ENCODE measurements at regions not wholly inside any gene's neighbourhood (a gene's known extent, or its start where the extent isn't known, plus 50 kb on each side); places are given as distances from the start of the nearest gene placed in this dataset.
"Not testable (repeated sequence)": the region's sequence is repeated elsewhere in the genome, so short reads cannot be mapped to it uniquely, and the experiment has no call there.

DNA sequence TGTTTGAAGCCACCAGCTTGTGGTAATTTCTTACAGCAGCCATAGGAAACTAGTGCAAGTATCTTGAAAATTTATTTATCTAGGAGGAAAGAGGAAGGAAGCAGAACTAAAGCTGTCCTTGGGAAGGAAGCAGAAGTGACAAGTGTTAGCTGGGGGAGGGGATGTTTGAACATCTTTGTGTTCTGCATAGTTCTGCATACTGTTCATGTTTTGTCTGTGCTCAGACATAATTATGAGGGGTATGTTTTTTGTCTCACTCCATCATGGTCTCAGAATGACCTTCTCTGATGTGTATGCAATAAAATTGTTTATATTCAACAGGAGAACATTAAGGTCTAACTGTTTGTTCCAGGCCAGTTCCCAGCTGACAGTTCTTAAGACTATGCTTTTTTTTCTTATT is 606.5 kb downstream of the GALC start:
- TF ChIP-seq, protein P1, sequence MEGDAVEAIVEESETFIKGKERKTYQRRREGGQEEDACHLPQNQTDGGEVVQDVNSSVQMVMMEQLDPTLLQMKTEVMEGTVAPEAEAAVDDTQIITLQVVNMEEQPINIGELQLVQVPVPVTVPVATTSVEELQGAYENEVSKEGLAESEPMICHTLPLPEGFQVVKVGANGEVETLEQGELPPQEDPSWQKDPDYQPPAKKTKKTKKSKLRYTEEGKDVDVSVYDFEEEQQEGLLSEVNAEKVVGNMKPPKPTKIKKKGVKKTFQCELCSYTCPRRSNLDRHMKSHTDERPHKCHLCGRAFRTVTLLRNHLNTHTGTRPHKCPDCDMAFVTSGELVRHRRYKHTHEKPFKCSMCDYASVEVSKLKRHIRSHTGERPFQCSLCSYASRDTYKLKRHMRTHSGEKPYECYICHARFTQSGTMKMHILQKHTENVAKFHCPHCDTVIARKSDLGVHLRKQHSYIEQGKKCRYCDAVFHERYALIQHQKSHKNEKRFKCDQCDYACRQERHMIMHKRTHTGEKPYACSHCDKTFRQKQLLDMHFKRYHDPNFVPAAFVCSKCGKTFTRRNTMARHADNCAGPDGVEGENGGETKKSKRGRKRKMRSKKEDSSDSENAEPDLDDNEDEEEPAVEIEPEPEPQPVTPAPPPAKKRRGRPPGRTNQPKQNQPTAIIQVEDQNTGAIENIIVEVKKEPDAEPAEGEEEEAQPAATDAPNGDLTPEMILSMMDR (IDR thresholded peaks at IDR 0.05; ENCODE audit: low read length), result no peak
- no peak for TF ChIP-seq EZH2 (optimal IDR thresholded peaks at IDR 0.05; ENCODE audit: low read depth, low read length)
- no peak for TF ChIP-seq EZH2phosphoT487 (IDR thresholded peaks at IDR 0.05; ENCODE audit: low read length)
- H3K9me2 ChIP-seq (replicated peaks; ENCODE audit: insufficient read depth, low read length), result no peaks in the 10 kb centered on the region
- H3K27ac ChIP-seq (ENCODE audit: low read length), result no peak overlapping the region
- no peaks in the 10 kb centered on the region for H4K20me1 ChIP-seq (ENCODE audit: insufficient read depth, low read length)
- no peak overlapping the region for H3K4me2 ChIP-seq (ENCODE audit: low read depth, low read length)
- no peak overlapping the region for H3K4me3 ChIP-seq (ENCODE audit: low read length)
- H3K9me3 ChIP-seq (replicated peaks; ENCODE audit: insufficient read depth, low read length), result no peaks in the 10 kb centered on the region
- H3K36me3 ChIP-seq (replicated peaks; ENCODE audit: insufficient read depth, low read length), result no peaks in the 10 kb centered on the region
- H3F3A ChIP-seq (ENCODE audit: insufficient read depth, low read length), result no peaks in the 10 kb centered on the region
- no peaks in the 10 kb centered on the region for H3K79me2 ChIP-seq (ENCODE audit: low read length)
- DNase-seq, result no peak
- no peaks in the 10 kb centered on the region for H3K27me3 ChIP-seq (replicated peaks; ENCODE audit: insufficient read depth, low read length)
- H2AFZ ChIP-seq (ENCODE audit: low read length), result no peak overlapping the region
- no peaks in the 10 kb centered on the region for H3K4me1 ChIP-seq (ENCODE audit: low read length)
- no peak overlapping the region for H3K9ac ChIP-seq (ENCODE audit: low read length)

DNA sequence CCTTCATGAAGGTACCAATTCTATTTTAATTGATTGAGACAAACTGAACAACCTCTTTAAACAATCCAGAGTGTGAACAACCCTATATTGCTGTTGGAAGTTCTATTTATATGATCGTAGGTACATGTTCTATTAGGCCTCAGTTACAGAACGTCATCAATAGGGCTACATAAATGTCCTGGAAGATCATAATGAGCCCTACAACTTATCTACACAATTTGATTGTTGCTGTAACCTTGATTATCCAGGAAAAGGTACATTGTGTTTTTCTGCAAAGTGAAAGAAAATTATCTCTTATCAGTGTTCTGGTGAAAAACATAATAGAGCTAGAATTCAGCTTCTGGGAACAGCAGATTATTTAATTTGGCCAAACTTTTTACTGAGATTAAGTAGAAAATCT is 612.9 kb downstream of the GALC start:
- H3K4me2 ChIP-seq (ENCODE audit: low read depth, low read length), result no peak overlapping the region
- TF ChIP-seq EZH2 (optimal IDR thresholded peaks at IDR 0.05; ENCODE audit: low read depth, low read length), result no peak
- TF ChIP-seq EZH2phosphoT487 (IDR thresholded peaks at IDR 0.05; ENCODE audit: low read length), result no peak
- TF ChIP-seq, protein P1 (IDR thresholded peaks at IDR 0.05; ENCODE audit: low read length), result no peak
- H3K4me3 ChIP-seq (ENCODE audit: low read length), result no peak overlapping the region
- no peaks in the 10 kb centered on the region for H4K20me1 ChIP-seq (ENCODE audit: insufficient read depth, low read length)
- no peak overlapping the region for H3K27ac ChIP-seq (ENCODE audit: low read length)
- H3F3A ChIP-seq (ENCODE audit: insufficient read depth, low read length), result no peaks in the 10 kb centered on the region
- no peaks in the 10 kb centered on the region for H3K79me2 ChIP-seq (ENCODE audit: low read length)
- no peak overlapping the region for H3K9ac ChIP-seq (ENCODE audit: low read length)
- no peak overlapping the region for H2AFZ ChIP-seq (ENCODE audit: low read length)
- DNase-seq, result no peak
- H3K4me1 ChIP-seq (ENCODE audit: low read length), result no peaks in the 10 kb centered on the region
- H3K9me2 ChIP-seq (replicated peaks; ENCODE audit: insufficient read depth, low read length), result no peaks in the 10 kb centered on the region
- H3K27me3 ChIP-seq (replicated peaks; ENCODE audit: insufficient read depth, low read length), result no peaks in the 10 kb centered on the region
- H3K36me3 ChIP-seq (replicated peaks; ENCODE audit: insufficient read depth, low read length), result no peaks in the 10 kb centered on the region
- H3K9me3 ChIP-seq (replicated peaks; ENCODE audit: insufficient read depth, low read length), result no peaks in the 10 kb centered on the region

DNA sequence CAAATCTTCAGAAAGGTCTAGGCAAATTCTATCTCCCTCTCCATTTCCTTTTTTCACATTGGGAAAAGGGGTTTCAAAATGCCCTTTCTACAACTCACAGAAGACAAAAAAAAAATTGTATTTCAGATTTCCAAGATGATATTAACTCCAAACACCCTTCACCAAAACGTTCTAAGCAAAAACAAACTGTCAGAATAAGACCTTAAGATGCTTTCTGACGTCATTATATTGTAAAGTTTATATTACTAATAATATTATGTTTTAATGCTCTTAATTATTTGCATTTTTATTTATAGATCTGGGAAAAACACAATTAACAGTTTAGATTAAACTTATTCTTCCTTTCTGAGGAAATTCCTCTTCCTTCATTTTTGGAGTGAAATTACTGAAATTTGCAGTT is 624.2 kb downstream of the GALC start:
- H2AFZ ChIP-seq (ENCODE audit: low read length), result no peak overlapping the region
- no peak overlapping the region for H3K4me2 ChIP-seq (ENCODE audit: low read depth, low read length)
- H4K20me1 ChIP-seq (ENCODE audit: insufficient read depth, low read length), result no peaks in the 10 kb centered on the region
- H3K9me2 ChIP-seq (replicated peaks; ENCODE audit: insufficient read depth, low read length), result no peaks in the 10 kb centered on the region
- no peaks in the 10 kb centered on the region for H3K36me3 ChIP-seq (replicated peaks; ENCODE audit: insufficient read depth, low read length)
- no peak overlapping the region for H3K27ac ChIP-seq (ENCODE audit: low read length)
- no peaks in the 10 kb centered on the region for H3K9me3 ChIP-seq (replicated peaks; ENCODE audit: insufficient read depth, low read length)
- TF ChIP-seq EZH2phosphoT487 (IDR thresholded peaks at IDR 0.05; ENCODE audit: low read length), result no peak
- TF ChIP-seq, protein P1 (IDR thresholded peaks at IDR 0.05; ENCODE audit: low read length), result no peak
- no peak for TF ChIP-seq EZH2 (optimal IDR thresholded peaks at IDR 0.05; ENCODE audit: low read depth, low read length)
- H3K4me1 ChIP-seq (ENCODE audit: low read length), result no peaks in the 10 kb centered on the region
- H3K79me2 ChIP-seq (ENCODE audit: low read length), result no peaks in the 10 kb centered on the region
- no peaks in the 10 kb centered on the region for H3K27me3 ChIP-seq (replicated peaks; ENCODE audit: insufficient read depth, low read length)
- no peak overlapping the region for H3K9ac ChIP-seq (ENCODE audit: low read length)
- no peaks in the 10 kb centered on the region for H3F3A ChIP-seq (ENCODE audit: insufficient read depth, low read length)
- no peak overlapping the region for H3K4me3 ChIP-seq (ENCODE audit: low read length)
- no peak for DNase-seq

DNA sequence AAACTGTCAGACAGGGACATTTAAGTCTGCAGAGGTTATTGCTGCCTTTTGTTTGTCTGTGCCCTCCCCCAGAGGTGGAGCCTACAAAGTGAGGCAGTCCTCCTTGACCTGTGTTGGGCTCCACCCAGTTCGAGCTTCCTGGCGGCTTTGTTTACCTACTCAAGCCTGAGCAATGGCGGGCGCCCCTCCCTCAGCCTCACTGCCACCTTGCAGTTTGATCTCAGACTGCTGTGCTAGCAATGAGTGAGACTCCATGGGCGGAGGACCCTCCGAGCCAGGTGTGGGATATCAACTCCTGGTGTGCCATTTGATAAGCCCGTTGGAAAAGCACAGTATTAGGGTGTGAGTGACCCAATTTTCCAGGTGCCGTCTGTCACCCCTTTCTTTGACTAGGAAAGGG is 632.7 kb downstream of the GALC start:
- not testable (repeated sequence) for H3K79me2 ChIP-seq (ENCODE audit: low read length)

More for the DNA sequence above, 632.7 kb downstream of the GALC start:
- not testable (repeated sequence) for H3K9ac ChIP-seq (ENCODE audit: low read length); H2AFZ ChIP-seq (ENCODE audit: low read length); DNase-seq; H3K4me3 ChIP-seq (ENCODE audit: low read length); H3K4me1 ChIP-seq (ENCODE audit: low read length); H3K36me3 ChIP-seq (replicated peaks; ENCODE audit: insufficient read depth, low read length); H3K4me2 ChIP-seq (ENCODE audit: low read depth, low read length); H3K27me3 ChIP-seq (replicated peaks; ENCODE audit: insufficient read depth, low read length); H3F3A ChIP-seq (ENCODE audit: insufficient read depth, low read length); H3K27ac ChIP-seq (ENCODE audit: low read length); H3K9me2 ChIP-seq (replicated peaks; ENCODE audit: insufficient read depth, low read length); H3K9me3 ChIP-seq (replicated peaks; ENCODE audit: insufficient read depth, low read length); H4K20me1 ChIP-seq (ENCODE audit: insufficient read depth, low read length)
